Kidney epithelial cell (primary cell): ENCODE measurements at regions not wholly inside any gene's neighbourhood (a gene's known extent, or its start where the extent isn't known, plus 50 kb on each side); places are given as distances from the start of the nearest gene placed in this dataset.

Experiments
- DNase-seq: peaks from one replicate; pipeline ENCODE4 v3.0.0-alpha.2; 2010; ENCODE audit warnings: low read depth
- H3K27me3 ChIP-seq: 2 replicates; pipeline ENCODE4 v1.6.0; 2011; ENCODE audit warnings: low read length; ENCODE audit not compliant: control insufficient read depth, insufficient read depth
- H3K36me3 ChIP-seq: 2 replicates; pipeline ENCODE4 v1.5.1; 2011; ENCODE audit warnings: low read length; ENCODE audit not compliant: control insufficient read depth, insufficient read depth
- H3K4me3 ChIP-seq: 2 replicates; pipeline ENCODE4 v1.5.1; 2011; ENCODE audit warnings: low read depth, mild to moderate bottlenecking, control low read depth, low read length
- TF ChIP-seq, protein P1 (sequence below): IDR thresholded peaks from 2 replicates; pipeline ENCODE4 v1.5.1; 2011; ENCODE audit warnings: mild to moderate bottlenecking, moderate library complexity, low read length, control low read depth, inconsistent platforms; ENCODE audit not compliant: insufficient read depth, poor library complexity, severe bottlenecking

DNA sequence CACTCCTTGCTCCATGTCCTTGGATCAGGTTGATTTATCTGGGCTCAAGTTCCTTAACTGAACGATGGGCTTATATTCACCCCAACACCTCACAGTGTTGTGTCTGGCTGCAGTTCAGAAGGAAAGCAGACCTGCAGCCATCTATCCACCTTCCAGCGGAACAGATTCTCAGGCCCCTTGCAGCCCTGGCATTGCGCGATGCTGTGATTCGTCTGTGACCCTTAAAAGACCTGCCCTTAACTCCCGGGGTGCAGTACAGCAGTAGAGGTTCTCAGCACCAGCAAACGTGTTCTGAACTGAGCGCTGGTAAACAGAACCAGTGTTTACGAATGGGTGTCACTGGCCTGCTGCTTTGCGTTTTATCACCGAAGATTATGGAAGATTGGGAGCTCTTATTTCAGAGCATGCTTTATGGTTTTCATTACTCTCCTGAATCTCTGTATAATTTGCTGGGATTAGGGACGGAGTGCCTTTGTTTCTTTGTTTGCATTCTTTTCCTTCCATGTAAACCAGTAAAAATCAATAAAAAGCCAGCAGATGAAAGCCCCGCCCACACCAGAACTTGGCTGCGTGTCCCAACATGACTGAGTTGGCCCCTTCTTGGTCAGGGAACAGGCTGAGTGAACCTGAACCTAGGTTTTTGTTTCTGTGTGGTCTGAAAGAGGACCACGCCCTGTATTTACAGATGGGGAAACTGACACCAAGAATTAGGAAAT is 286.7 kb upstream of the CRY1 start:
- Histone ChIP-seq H3K36me3 (no peaks in the 10 kb centered on the region), H3K27me3 (no peaks in the 10 kb centered on the region), H3K4me3 (no peak overlapping the region)
- TF ChIP-seq, protein P1, sequence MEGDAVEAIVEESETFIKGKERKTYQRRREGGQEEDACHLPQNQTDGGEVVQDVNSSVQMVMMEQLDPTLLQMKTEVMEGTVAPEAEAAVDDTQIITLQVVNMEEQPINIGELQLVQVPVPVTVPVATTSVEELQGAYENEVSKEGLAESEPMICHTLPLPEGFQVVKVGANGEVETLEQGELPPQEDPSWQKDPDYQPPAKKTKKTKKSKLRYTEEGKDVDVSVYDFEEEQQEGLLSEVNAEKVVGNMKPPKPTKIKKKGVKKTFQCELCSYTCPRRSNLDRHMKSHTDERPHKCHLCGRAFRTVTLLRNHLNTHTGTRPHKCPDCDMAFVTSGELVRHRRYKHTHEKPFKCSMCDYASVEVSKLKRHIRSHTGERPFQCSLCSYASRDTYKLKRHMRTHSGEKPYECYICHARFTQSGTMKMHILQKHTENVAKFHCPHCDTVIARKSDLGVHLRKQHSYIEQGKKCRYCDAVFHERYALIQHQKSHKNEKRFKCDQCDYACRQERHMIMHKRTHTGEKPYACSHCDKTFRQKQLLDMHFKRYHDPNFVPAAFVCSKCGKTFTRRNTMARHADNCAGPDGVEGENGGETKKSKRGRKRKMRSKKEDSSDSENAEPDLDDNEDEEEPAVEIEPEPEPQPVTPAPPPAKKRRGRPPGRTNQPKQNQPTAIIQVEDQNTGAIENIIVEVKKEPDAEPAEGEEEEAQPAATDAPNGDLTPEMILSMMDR = no peak
- DNase-seq = no peak

DNA sequence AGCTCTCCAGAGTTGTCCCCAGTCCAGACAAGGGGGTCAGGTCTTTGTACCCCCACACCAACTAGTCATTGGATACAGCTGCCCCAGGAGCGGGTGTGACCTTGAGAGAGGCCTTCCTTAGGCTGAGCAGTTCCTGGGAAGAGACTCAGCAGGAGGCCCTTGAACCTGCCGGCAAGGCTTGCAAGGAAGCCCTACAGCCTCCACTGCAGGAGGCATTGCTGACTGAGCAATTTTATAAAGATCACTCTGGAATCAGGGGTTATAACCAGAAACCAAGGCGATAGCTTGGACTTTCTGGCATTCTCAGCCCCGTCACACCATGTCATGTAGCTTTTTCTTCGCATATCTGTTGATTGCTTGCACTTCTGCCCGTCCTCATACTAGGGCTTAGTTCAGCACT is 291.3 kb upstream of the CRY1 start:
- TF ChIP-seq, protein P1 = no peak
- H3K36me3 ChIP-seq = no peaks in the 10 kb centered on the region

GRCh38 chr12:107385509-107385908 is 292.2 kb upstream of the CRY1 start:
- Histone ChIP-seq H3K4me3 (no peak overlapping the region), H3K27me3 (no peaks in the 10 kb centered on the region), H3K36me3 (no peaks in the 10 kb centered on the region)
- TF ChIP-seq, protein P1 = no peak
- DNase-seq = no peak

More for the DNA sequence above, 291.3 kb upstream of the CRY1 start:
- Histone ChIP-seq H3K4me3 (no peak overlapping the region), H3K27me3 (no peaks in the 10 kb centered on the region)
- DNase-seq = no peak

DNA sequence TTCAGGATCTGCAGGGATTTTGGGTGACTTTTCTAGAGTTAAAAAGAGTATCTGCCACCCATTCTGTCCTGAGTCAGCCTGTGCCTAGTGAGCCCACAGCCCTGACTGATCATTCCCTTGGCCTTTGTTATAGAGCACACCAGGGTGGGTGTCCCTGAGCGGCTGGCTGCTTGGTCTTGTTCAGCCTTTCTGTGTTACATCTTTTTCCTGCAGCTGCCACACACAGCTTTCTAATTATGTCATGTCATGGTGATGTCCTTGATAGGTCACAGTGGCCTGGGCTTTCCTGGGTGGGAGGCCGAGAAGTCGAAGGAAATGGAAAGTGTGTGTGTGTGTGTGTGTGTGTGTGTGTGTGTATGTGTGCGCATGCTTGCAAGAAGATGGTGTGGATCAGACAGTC is 293.2 kb upstream of the CRY1 start:
- no peaks in the 10 kb centered on the region for H3K27me3 ChIP-seq
- no peak overlapping the region for H3K4me3 ChIP-seq
- H3K36me3 ChIP-seq = no peaks in the 10 kb centered on the region
- TF ChIP-seq, protein P1 = no peak
- DNase-seq = no peak

- Histone ChIP-seq H3K27me3 (no peaks in the 10 kb centered on the region), H3K4me3 (no peak overlapping the region), H3K36me3 (no peaks in the 10 kb centered on the region)
- TF ChIP-seq, protein P1 = no peak
- DNase-seq = no peak
These were observed 294.9 kb upstream of the CRY1 start for GRCh38 chr12:107388263-107388662.

DNA sequence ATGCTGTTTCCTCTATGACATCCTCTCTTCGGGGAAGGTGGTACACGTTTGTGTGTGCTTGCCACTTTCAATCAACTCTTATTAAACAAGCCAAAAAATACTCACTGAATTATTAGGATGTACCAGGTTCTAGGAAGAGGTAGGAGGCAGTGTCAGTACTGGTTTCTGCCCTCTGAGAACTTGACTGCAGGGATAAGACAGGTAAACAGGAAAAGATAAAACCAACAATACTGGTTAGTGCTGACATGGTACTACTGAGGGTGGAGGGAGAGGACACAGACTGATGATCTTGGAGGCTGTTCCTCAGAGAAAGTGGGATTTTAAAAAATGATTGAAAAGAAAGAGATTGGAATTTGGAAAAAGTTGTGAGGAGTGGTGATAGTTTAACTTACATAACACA is 295.2 kb upstream of the PWP1 start:
- TF ChIP-seq, protein P1 = no peak
- no peak for DNase-seq
- no peaks in the 10 kb centered on the region for H3K27me3 ChIP-seq

More for the DNA sequence above, 295.2 kb upstream of the PWP1 start:
- Histone ChIP-seq H3K4me3 (no peak overlapping the region), H3K36me3 (no peaks in the 10 kb centered on the region)
